22Rv1 (cell line): ENCODE measurements at regions not wholly inside any gene's neighbourhood (a gene's known extent, or its start where the extent isn't known, plus 50 kb on each side); places are given as distances from the start of the nearest gene placed in this dataset.
"Not testable (repeated sequence)": the region's sequence is repeated elsewhere in the genome, so short reads cannot be mapped to it uniquely, and the experiment has no call there.

Experiments
- H3K27ac ChIP-seq: fragments of 450-650 bp; 2 replicates; pipeline ENCODE4 v1.5.1; 2017
- CTCF ChIP-seq: fragments of 450-650 bp; IDR thresholded peaks from 2 replicates; pipeline ENCODE4 v1.5.1; 2017; ENCODE audit warnings: mild to moderate bottlenecking
- ZFX ChIP-seq: fragments of 450-650 bp; IDR thresholded peaks from 2 replicates; pipeline ENCODE4 v1.6.1; 2017; ENCODE audit warnings: antibody characterized with exemption, borderline replicate concordance

DNA sequence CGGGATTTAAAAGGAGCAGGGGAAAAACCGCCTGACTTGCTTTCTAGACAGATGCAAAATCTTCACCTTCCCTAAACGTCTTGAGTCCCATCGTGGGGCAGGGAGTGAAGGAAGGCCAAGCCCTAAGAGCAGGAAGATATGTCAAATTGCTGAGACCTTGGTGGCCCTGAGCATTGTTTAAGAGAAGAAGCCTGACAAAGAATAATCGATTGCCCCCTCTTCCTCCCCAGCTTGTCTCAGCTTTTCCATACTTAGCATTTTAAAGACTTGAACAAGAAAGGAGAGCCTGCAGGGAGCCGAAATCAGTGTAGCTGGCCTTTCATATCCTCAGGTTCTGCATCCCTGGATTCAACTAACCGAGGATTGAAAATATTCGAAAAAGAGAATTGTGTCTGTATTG lies 157.6 kb upstream of the DLX2 start:
- no peak for TF ChIP-seq ZFX
- no peak for TF ChIP-seq CTCF
- H3K27ac ChIP-seq, result no peak overlapping the region

- no peak overlapping the region for H3K27ac ChIP-seq
- TF ChIP-seq ZFX (no peak), CTCF (no peak)
Measured at GRCh38 chr2:172261292-172261691, 158.6 kb upstream of the DLX2 start.

- no peak overlapping the region for H3K27ac ChIP-seq
- TF ChIP-seq CTCF (no peak), ZFX (no peak)
Measured at GRCh38 chr2:172262486-172262885, 159.8 kb upstream of the DLX2 start.

DNA sequence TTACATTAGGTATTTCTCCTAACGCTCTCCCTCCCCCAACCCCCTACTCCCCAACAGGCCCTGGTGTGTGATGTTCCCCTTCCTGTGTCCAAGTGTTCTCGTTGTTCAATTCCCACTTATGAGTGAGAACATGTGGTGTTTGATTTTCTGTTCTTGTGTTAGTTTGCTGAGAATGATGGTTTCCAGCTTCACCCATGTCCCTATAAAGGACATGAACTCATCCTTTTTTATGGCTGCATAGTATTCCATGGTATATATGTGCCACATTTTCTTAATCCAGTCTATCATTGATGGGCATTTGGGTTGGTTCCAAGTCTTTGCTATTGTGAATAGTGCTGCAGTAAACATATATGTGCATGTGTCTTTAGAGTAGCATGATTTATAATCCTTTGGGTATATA lies 162.1 kb upstream of the DLX2 start:
- not testable (repeated sequence) for H3K27ac ChIP-seq

GRCh38 chr2:172269507-172270244 lies 157.7 kb upstream of the ITGA6 start:
- H3K27ac ChIP-seq, result not testable (repeated sequence)

DNA sequence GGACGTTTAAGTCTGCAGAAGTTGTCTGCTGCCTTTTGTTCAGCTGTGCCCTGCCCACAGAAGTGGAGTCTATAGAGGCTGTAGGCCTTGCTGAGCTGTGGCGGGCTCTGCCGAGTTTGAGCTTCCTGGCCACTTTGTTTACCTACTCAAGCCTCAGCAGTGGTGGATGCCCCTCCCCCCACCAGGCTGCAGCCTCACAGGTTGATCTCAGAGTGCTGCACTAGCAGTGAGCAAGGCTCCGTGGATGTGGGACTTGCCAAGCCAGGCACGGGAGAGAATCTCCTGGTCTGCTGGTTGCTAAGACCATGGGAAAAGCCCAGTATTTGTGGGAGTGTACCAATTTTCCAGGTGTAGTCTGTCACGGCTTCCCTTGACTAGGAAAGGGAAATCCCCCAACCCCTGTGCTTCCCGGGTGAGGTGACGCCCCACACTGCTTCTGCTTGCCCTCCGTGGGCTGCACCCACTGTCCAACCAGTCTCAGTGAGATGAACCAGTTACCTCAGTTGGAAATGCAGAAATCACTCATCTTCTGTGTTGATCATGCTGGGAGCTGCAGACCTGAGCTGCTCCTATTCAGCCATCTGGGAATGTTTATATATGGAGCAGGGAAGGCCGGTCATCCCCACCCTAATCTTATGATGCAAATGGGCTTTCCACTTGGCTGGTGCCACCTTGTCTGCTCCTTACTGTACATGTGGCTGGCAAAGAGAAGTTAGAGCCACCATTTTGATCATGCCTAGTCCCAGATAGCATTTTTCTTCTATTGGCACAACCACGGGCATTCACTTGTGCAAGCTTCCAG lies 156.9 kb upstream of the ITGA6 start:
- TF ChIP-seq CTCF (no peak), ZFX (no peak)
- no peak overlapping the region for H3K27ac ChIP-seq

DNA sequence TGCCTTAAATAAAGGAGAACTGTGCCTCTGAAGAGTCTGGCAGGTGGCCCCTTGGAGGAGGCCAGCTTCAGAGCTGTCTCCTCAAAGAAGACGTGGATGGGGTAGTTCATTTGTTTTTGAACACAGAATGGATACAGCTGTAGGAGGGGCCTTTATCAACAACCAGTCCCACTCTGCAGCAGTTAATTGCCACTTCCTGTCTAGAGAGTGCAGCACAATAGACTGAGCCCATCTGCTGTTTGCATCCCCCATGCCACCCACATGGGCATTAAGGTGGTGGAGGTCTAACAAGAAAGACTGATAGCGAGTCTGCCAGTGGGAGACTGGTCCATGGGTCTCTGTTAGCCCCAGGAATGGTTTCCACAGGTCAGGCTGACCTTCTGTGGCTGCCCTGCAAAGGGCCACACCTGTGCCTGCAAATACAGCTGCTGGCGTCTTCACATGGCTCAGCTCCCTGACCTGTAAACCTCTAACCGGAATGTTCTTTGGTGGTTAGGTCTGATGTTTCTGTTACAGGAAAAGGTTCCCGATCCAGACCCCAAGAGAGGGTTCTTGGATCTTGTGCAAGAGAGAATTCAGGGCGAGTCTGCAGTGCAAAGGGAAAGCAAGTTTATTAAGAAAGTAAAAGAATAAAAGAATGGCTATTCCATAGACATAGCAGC lies 153.3 kb upstream of the ITGA6 start:
- H3K27ac ChIP-seq, result no peak overlapping the region
- TF ChIP-seq ZFX (no peak), CTCF (no peak)

- no peak overlapping the region for H3K27ac ChIP-seq
- TF ChIP-seq CTCF (no peak), ZFX (no peak)
Measured at GRCh38 chr2:172275239-172275638, 152.1 kb upstream of the ITGA6 start.
